Immature natural killer cell (primary cell): ENCODE measurements at regions not wholly inside any gene's neighbourhood (a gene's known extent, or its start where the extent isn't known, plus 50 kb on each side); places are given as distances from the start of the nearest gene placed in this dataset.
A peak's percentile ranks its signal among the peaks of the same experiment; 100 is the strongest.

Experiments used
- DNase-seq, 3 donors: peaks; one replicate each; pipeline ENCODE4 v3.0.0; 2022; ENCODE audit warnings: mixed read lengths in 1 of 3
- H3K27ac Mint-ChIP-seq, 6 donors: one replicate each; pipeline ENCODE4 v1.8.0; 2020; ENCODE audit warnings: mixed read lengths in 6 of 6, mild to moderate bottlenecking in 5 of 6, inconsistent platforms in 4 of 6, moderate library complexity in 3 of 6
- H3K27me3 Mint-ChIP-seq, 3 donors: one replicate each; pipeline ENCODE4 v1.8.0; 2020 to 2021; ENCODE audit warnings: low read depth in 3 of 3, mild to moderate bottlenecking in 3 of 3, mixed read lengths in 3 of 3, moderate library complexity in 3 of 3, inconsistent platforms in 1 of 3
- H3K36me3 Mint-ChIP-seq, 3 donors: one replicate each; pipeline ENCODE4 v1.8.0; 2020; ENCODE audit warnings: mixed read lengths in 3 of 3, inconsistent platforms in 2 of 3, mild to moderate bottlenecking in 2 of 3
- H3K4me1 Mint-ChIP-seq, 2 donors: one replicate each; pipeline ENCODE4 v1.8.0; 2020; ENCODE audit warnings: inconsistent platforms in 2 of 2, mild to moderate bottlenecking in 2 of 2, mixed read lengths in 2 of 2, moderate library complexity in 1 of 2
- H3K4me3 Mint-ChIP-seq, 5 donors: one replicate each; pipeline ENCODE4 v1.8.0; 2020; ENCODE audit warnings: mild to moderate bottlenecking in 5 of 5, mixed read lengths in 5 of 5, inconsistent platforms in 3 of 5, moderate library complexity in 3 of 5
- H3K9me3 Mint-ChIP-seq, 6 donors: one replicate each; pipeline ENCODE4 v1.8.0; 2020; ENCODE audit warnings: mild to moderate bottlenecking in 6 of 6, mixed read lengths in 6 of 6, inconsistent platforms in 4 of 6, moderate library complexity in 3 of 6

DNA sequence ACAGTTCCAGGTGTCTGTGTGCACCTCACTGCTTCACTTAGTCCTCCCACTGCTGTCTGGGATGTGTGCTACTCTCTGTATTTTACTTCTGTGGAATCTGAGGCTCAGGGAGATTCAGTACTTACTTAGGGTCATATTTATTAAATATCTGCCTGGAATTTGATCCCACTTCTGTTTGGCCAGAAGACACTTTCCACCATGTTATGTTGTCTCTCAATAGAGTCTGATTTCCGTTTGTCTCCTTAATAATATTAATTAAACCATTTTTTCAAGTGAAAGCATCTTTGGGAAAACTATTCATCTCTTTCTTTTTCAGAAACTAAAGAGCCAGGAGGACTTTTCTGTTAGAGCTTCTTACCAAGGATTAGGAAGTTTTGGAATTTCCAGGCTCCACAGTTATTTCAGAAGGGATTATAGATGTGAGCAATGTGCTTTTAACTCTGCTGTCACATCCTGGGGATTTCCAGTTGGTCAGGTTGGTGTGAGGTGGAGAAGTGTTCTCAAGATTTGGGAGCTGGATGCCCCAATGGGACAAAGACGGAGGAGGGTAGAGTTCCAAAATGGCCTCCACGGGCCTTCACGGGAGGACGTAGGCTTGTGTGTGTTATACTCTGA, 156.8 kb upstream of the RALGAPA2 start:
- Mint-ChIP-seq H3K27me3 (peaks cover 2 to 5% (median 4%) of the 10 kb centered on the region in 3 donors), H3K4me1 (no peaks in the 10 kb centered on the region), H3K36me3 (no peaks in the 10 kb centered on the region), H3K4me3 (no peak overlapping the region), H3K9me3 (no peaks in the 10 kb centered on the region), H3K27ac (no peak overlapping the region)
- DNase-seq, result no peak

DNA sequence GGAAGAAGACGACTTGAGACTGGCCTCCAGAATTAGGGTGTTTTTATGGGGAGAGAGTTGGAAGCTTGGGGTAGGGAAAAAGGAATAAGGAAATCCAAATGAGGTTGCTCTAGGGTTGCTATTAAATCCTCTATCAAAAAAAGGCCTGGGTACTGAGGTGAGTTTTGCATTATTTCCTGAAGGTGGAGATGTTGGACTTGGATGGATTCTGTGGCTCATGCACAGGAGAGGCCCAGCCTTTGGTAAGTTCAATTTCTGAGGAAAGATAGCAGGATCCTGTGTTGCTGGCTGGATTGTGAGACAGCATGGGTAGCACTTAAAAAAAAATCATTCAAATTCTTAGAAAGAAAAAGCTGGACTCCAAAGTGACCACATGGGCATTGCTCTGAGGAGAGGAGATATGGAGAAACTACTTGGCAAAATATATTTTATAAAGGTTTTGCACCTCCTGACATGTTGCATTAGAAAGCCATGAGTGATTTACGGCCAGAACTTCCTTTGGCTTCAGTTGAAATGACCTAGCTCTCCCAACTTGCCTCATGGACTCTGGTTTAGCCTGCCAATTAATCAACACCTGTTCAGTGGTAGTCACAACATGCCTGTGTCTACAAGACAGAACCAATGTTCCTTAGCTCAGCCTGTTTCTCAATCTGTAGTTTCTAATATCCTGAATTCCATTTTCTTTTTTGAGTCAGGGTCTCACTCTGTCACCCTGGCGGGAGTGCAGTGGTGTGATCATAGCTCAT, 152.1 kb upstream of the RALGAPA2 start:
- no peak overlapping the region for H3K27ac Mint-ChIP-seq
- no peak for DNase-seq
- no peak overlapping the region for H3K4me3 Mint-ChIP-seq
- H3K4me1 Mint-ChIP-seq, result no peaks in the 10 kb centered on the region
- peaks cover 0 to 4% (median 2%) of the 10 kb centered on the region in 3 donors for H3K27me3 Mint-ChIP-seq
- no peaks in the 10 kb centered on the region for H3K9me3 Mint-ChIP-seq
- H3K36me3 Mint-ChIP-seq, result no peaks in the 10 kb centered on the region

DNA sequence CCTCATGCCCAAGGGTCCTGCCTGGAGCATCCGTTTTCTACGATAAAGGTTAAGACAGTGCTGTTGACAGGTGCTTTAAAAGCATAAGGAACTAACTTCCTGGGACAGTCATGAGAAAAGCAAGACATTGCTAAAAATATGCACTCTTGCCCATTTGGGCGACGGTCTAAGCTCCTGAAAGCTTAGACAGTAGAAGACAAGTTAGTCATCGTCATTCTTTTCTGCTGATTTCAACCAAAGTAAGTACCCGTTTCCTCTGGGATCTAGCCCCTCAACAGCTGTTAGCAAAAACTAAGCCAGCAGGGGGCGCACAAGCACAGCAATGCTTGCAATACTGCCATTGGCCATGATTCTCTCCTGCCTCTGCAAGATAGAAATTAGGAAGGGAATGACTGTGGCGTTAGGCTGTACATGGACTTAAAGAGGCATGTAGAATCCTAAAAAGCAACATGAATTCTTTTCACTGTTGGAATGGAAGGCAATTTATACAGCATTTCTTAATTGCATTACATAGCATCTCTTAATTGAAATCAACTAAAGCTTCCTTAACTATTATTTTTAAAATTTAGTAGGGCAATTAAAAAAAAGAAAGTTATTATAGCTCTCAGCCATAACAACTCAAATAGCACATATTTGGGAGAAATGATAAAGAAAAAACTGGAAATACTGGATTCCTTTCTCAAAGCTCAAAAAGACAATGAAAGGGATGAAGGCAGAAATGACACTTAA, 147.8 kb upstream of the RALGAPA2 start:
- H3K4me3 Mint-ChIP-seq, result no peak overlapping the region
- H3K36me3 Mint-ChIP-seq, result no peaks in the 10 kb centered on the region
- DNase-seq, result peak; percentile 49 to 68 (median 58)
- no peaks in the 10 kb centered on the region for H3K9me3 Mint-ChIP-seq
- peaks cover 0 to 8% (median 2%) of the 10 kb centered on the region in 3 donors for H3K27me3 Mint-ChIP-seq
- H3K4me1 Mint-ChIP-seq, result no peaks in the 10 kb centered on the region
- no peak overlapping the region for H3K27ac Mint-ChIP-seq

DNA sequence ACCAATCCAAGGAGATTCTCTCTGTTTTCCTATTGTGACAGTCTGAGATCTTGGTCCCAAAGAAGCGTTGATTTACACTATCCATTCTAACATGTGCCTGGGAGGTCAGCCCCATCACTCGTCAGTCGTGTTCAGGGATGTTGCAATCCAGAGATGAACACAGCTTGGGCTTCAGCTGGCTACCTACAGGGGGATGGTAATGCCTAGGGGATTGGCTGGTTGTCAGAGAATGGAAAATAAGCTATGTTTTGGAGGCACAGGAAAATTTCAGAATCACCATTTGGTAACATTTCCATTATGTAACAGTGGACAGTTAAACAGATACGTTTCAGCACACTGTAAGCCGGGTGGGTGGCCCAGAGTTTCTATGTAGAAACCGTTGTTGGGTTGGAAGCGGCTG, 147.1 kb upstream of the RALGAPA2 start:
- H3K36me3 Mint-ChIP-seq, result no peaks in the 10 kb centered on the region
- no peak for DNase-seq
- peaks cover 0 to 7% (median 1%) of the 10 kb centered on the region in 3 donors for H3K27me3 Mint-ChIP-seq
- no peak overlapping the region for H3K4me3 Mint-ChIP-seq
- no peaks in the 10 kb centered on the region for H3K9me3 Mint-ChIP-seq
- no peak overlapping the region for H3K27ac Mint-ChIP-seq
- H3K4me1 Mint-ChIP-seq, result no peaks in the 10 kb centered on the region

DNA sequence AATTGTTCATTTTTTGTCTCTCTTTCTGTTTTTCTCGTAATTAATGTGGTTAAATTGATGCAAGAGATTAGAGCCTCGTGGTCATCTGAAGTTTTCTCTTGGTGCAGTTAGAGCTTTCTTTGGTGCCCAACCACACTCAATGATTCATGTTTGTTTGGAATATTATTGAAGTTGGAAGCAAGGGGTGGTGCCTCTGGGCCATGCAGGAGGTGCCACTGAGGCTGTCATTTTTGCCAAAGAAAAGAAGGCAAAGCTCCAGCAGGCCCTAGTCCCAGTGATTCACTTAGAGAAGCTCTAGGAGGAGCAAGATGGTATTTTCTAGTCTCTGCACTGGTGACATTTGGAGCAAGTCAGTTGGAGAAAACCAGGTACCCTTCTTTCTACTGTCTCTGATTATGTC, 144.5 kb upstream of the RALGAPA2 start:
- Mint-ChIP-seq H3K9me3 (no peaks in the 10 kb centered on the region), H3K27ac (no peak overlapping the region), H3K4me1 (no peaks in the 10 kb centered on the region), H3K36me3 (no peaks in the 10 kb centered on the region), H3K4me3 (no peak overlapping the region), H3K27me3 (peaks cover 1 to 7% (median 1%) of the 10 kb centered on the region in 3 donors)
- no peak for DNase-seq

DNA sequence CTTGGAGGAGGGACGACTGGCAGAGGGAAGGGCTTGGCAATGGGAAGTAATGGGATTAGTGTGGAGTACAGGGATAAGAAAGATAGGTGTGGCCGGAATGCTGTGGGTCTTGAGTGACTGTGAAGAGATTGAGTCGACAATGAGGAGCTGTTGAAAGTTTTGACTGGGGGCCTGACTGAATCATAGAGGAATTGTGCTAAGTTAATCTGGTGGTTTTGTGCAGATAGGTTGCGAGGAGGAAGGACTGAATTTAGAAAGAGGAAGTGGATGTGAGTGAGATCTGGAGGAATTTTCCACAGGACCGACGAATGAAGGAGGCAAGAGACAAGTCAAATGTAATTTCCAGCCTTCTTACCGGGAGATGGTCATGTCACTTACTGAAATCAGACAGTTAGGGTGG, 143.9 kb upstream of the RALGAPA2 start:
- no peak for DNase-seq
- Mint-ChIP-seq H3K9me3 (no peaks in the 10 kb centered on the region), H3K4me3 (no peak overlapping the region), H3K27me3 (peaks cover 1 to 7% (median 1%) of the 10 kb centered on the region in 3 donors), H3K36me3 (no peaks in the 10 kb centered on the region), H3K4me1 (no peaks in the 10 kb centered on the region), H3K27ac (no peak overlapping the region)

DNA sequence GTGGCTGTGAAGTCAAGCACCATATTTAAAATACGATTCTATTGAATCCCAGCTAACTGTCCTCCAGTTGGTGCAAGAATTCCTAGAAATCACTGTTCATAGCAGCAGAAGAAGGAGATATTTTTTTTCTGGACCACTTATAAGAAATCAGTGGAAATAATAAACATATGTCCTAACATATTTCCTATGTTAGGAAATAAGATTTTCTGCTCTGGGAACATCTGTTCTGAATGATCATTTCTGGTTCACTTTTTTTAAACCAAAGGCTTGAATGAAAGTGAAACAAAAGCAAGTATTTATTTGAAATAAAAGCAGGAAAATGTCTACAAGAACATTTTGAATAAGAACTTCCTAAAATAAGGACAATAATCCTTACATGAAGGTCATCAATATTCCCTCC, 138.9 kb upstream of the RALGAPA2 start:
- Mint-ChIP-seq H3K4me3 (no peak overlapping the region), H3K36me3 (no peaks in the 10 kb centered on the region), H3K27ac (no peak overlapping the region), H3K9me3 (peaks cover 0 to 1% (median 0%) of the 10 kb centered on the region in 6 donors), H3K4me1 (no peaks in the 10 kb centered on the region), H3K27me3 (peaks cover 1 to 11% (median 1%) of the 10 kb centered on the region in 3 donors)
- DNase-seq, result no peak

DNA sequence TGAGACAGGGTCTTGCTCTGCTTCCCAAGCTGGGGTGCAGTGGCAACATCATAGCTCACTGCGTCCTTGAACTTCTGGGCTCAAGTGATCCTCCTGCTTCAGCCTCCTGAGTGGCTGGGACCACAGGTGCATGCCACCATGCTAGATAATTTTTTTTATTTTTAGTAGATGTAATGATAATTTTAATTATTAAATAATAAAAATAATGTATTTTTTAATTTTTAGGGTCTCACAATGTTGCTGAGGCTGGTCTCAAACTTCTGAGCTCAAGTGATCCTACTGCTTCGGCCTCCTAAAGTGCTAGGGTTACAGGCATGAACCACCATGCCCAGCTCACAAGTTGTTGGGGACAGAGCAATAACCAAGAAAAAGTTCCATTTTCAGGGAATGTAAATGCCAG, 138.0 kb upstream of the RALGAPA2 start:
- no peak overlapping the region for H3K4me3 Mint-ChIP-seq
- peaks cover 0 to 1% (median 0%) of the 10 kb centered on the region in 6 donors for H3K9me3 Mint-ChIP-seq
- H3K27ac Mint-ChIP-seq, result no peak overlapping the region
- DNase-seq, result no peak
- no peaks in the 10 kb centered on the region for H3K4me1 Mint-ChIP-seq
- H3K27me3 Mint-ChIP-seq, result peaks cover 1 to 11% (median 1%) of the 10 kb centered on the region in 3 donors
- no peaks in the 10 kb centered on the region for H3K36me3 Mint-ChIP-seq

DNA sequence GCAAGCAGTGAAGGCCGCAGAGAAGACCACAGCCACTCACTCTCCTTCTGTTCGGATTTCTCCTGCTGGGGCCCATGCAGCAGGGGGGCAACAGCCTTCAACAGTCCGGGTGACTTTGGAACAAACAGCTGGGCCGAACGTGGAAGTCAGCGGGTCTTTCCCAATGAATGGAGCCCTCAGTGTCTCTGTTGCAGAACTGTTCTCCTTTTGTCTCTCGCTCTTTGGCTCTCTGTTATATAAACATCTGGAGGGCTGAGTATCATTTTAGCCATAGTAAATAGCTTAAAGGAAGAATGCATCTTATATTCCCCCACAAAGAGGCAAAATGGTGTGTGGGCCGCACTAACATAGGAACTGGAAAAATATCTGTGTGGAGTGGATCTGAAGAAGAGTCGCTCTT, 136.7 kb upstream of the RALGAPA2 start:
- Mint-ChIP-seq H3K27ac (no peak overlapping the region), H3K27me3 (peaks cover 1 to 11% (median 1%) of the 10 kb centered on the region in 3 donors), H3K9me3 (peaks cover 0 to 1% (median 0%) of the 10 kb centered on the region in 6 donors), H3K36me3 (no peaks in the 10 kb centered on the region), H3K4me3 (no peak overlapping the region), H3K4me1 (no peaks in the 10 kb centered on the region)
- DNase-seq, result no peak

DNA sequence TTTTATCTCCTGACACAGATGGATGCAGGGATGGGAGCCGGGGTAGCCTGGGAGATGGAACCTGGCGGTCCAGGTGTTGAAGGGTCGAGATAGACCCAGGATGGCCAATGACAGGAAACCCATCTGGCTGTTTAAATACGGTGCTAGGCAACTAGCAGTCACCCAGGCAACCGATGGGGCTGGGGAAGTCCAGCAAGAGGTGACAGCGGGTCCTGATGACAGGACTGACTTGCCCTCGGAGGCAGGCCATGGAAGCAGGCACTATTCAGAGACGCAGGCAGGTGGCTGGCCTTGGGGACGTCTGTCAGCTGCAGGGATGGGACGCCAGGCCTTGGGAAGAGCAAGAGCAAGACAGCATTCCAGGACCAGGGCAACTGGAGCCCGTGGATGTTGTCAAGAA, 135.4 kb upstream of the RALGAPA2 start:
- Mint-ChIP-seq H3K27ac (no peak overlapping the region), H3K4me3 (no peak overlapping the region), H3K9me3 (peaks cover 0 to 1% (median 0%) of the 10 kb centered on the region in 6 donors), H3K4me1 (no peaks in the 10 kb centered on the region), H3K27me3 (peaks cover 1 to 11% (median 1%) of the 10 kb centered on the region in 3 donors), H3K36me3 (no peaks in the 10 kb centered on the region)
- no peak for DNase-seq

DNA sequence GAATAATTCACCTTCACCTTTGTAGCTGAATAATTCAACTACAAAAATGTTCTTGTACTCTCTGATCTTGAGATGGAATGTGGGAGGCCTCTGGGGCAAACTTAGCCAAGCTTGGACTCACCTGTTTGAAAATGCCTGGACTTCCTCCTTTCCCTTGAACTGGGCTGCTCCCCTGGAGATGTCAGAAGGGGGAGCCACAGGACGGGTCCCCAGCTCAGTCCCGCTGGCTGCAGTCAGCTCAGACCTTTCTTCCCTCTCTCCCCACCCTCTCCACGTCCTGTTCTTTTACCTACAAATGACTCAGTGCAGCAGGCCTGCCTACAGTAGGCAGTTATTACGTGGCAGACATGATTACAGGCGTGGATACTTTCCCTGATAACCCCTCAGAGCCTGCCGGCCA, 131.5 kb upstream of the RALGAPA2 start:
- no peaks in the 10 kb centered on the region for H3K4me1 Mint-ChIP-seq
- no peak overlapping the region for H3K27ac Mint-ChIP-seq
- no peaks in the 10 kb centered on the region for H3K36me3 Mint-ChIP-seq
- DNase-seq, result no peak
- H3K4me3 Mint-ChIP-seq, result no peak overlapping the region
- peaks cover 0 to 12% (median 2%) of the 10 kb centered on the region in 3 donors for H3K27me3 Mint-ChIP-seq
- H3K9me3 Mint-ChIP-seq, result peaks cover 0 to 1% (median 0%) of the 10 kb centered on the region in 6 donors

DNA sequence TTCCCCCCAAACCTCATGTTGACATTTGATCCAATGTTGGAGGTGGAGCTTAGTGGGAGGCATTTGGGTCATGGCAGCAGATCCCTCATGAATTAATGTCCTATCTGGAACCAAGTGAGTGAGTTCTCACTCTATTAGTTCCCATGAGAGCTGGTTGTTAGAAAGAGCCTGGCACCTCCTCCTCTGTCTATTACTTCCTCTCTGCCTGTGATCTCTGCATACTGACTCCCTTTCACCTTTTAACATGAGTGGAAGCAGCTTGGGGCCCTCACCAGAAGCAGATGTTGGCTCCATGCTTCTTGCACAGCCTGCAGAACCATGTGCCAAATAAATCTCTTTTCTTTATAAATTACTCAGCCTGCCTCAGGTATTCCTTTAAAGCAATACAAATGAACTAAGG, 127.3 kb upstream of the RALGAPA2 start:
- Mint-ChIP-seq H3K4me3 (no peak overlapping the region), H3K4me1 (peaks cover 3 to 6% of the 10 kb centered on the region in 2 donors), H3K27me3 (peaks cover 2 to 7% (median 6%) of the 10 kb centered on the region in 3 donors), H3K9me3 (no peaks in the 10 kb centered on the region), H3K27ac (no peak overlapping the region), H3K36me3 (no peaks in the 10 kb centered on the region)
- no peak for DNase-seq

DNA sequence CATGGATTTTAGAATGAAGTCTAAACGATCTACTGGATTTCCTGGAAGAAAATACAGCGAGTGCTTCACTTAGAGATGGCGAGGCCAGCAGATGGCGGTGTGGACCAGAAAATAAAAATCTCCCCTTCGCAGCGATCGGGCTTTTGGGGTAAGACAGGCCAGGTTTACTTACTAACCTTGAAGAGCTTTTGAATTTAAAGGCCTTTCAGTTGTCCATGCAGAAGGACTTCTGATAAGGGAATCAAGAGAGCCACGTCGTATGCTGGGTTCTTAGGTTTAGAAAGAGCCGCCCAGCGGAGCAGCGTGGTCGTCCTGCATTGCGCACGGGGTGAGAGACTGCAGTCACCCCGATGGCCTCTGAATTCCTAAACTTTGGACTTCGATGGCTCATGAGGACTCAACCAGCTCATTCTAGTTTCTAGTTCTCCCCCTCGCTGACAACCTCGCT, 125.2 kb upstream of the RALGAPA2 start:
- H3K4me1 Mint-ChIP-seq, result peaks cover 3 to 6% of the 10 kb centered on the region in 2 donors
- no peaks in the 10 kb centered on the region for H3K9me3 Mint-ChIP-seq
- peak in 2 of 3 donors; percentile 12 to 15 for DNase-seq
- H3K27me3 Mint-ChIP-seq, result peaks cover 2 to 9% (median 6%) of the 10 kb centered on the region in 3 donors
- peak overlapping the region in 1 of 5 donors; percentile 43 for H3K4me3 Mint-ChIP-seq
- no peak overlapping the region for H3K27ac Mint-ChIP-seq
- H3K36me3 Mint-ChIP-seq, result no peaks in the 10 kb centered on the region

DNA sequence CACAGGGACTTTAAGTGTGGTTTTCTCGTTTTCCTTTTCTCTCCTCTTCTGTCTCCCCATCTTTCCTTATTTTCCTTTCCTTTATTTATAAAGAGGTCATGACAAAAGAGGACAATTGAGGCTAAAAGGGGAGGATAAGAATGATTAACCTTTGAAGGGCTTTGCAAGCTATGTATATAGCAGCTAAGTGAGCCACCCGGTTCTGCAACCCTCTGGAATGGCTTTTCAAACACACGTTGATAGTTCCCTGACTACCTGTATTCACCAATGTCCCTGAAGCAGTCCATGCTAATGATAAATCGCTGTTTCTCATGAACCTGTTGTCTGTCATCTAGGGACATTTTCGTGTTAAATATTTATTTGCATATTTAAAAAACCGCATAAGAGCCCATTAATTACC, 124.4 kb upstream of the RALGAPA2 start:
- Mint-ChIP-seq H3K27ac (no peak overlapping the region), H3K4me1 (peaks cover 3 to 6% of the 10 kb centered on the region in 2 donors), H3K36me3 (no peaks in the 10 kb centered on the region), H3K27me3 (peaks cover 2 to 9% (median 6%) of the 10 kb centered on the region in 3 donors), H3K9me3 (no peaks in the 10 kb centered on the region), H3K4me3 (no peak overlapping the region)
- DNase-seq, result no peak
